HG03558 (cell line): ENCODE measurements at regions not wholly inside any gene's neighbourhood (a gene's known extent, or its start where the extent isn't known, plus 50 kb on each side); places are given as distances from the start of the nearest gene placed in this dataset.
"Not testable (repeated sequence)": the region's sequence is repeated elsewhere in the genome, so short reads cannot be mapped to it uniquely, and the experiment has no call there.

ENCODE experiments used
- ATAC-seq: cut with Tn5 transposase; IDR thresholded peaks from one replicate; pipeline ENCODE4 v1.9.1; 2021; ENCODE audit warnings: moderate number of reproducible peaks; ENCODE audit not compliant: unreplicated experiment; ENCODE audit errors: extremely low read depth

DNA sequence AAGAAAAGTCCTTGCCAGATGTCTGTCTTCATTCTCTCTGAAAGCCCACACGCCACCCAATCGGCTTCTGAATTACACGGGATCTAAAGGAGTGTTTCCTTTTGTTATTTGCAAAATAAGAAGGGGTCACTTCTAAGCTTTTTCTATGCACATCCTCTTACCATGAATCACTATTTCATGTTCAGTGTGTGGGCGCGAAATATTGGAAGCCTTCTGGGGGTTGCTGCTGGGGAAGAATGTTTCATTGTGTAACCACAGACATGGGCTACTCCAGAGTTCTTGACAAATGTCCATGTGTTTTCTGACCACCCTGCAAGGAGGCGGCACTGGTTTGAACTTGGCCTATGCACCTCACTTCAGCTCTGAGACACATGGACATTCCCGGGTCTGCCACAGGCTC, 133.6 kb upstream of the APCDD1 start:
- ATAC-seq, result no peak

- ATAC-seq, result no peak
These were observed 132.9 kb upstream of the APCDD1 start for GRCh38 chr18:10321576-10321975.

DNA sequence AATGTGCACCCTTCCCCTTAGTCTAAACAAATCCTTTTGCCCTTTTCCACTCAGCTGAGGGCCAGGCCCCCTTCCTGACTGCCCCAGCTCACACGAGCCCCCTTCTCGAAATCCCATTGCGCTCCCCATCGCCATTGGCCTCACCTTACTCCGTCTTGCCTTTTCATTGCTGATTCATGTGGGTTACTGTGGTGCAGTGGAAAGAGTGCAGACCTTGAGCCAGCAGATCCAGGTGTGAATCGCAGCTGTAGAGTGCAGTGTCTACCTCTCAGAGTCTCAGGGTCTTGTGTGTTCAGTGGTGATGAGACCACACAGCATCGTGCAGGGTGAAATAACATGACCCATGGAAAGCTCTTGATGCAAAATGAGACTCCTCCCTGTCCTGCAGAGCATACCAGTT, 132.4 kb upstream of the APCDD1 start:
- ATAC-seq, result no peak

DNA sequence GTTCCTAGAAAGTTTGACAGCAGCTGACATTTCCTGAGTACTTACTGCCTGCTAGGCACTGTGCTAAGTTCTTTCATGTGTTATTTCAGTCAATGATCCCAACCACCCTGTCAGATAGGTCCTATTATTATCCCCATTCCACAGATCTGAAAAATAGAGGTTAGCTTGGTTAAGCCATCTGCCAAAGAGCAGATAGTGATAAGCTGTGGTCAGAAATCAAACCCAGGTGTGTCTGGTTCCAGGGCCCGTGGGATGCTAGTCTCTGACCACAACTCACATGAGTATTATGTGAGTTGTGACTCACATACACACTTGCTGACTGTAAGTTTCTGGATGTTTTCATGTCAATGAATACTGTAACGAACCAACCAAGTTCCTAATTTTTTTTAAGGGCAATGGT, 132.0 kb upstream of the APCDD1 start:
- ATAC-seq, result no peak

DNA sequence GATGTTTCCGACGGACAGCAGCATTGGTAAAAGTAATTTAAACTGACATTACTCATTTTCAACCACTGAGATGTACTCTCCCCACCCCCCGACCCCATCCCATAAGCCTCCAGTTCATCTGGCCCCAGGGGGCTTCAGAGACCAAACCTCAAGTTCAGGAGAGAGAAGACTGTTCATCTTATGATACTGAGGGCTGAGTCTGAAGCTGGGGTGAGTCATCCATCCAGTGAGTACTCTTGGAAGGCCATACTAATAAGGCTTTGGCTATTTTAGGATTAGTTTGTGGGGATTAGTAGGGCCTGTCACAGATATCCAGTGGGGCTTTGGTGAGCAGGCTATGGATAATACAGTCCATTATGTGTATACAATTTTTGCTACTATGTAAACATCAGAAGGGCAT, 125.3 kb upstream of the APCDD1 start:
- no peak for ATAC-seq

DNA sequence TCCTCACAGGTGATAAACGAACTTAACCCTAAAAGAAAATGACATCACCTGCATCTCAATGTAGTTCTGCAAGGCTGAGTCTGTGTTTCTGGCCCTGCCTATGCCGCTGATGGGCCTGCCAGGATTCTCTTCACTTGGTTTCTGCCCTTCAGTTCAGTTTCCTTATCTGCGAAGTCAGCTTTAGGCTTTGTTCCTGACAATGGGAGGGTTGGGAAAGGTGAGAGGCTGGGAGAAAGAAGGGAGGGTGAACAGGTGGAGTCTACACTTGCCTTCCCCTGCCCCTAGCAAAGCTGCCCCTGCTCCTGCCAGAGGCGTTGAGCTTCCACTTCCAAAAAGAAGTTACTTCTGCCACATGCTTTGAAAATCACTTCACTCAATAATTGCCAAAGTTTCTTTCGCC, 124.0 kb upstream of the APCDD1 start:
- ATAC-seq, result no peak

- no peak for ATAC-seq
These were observed 122.0 kb upstream of the APCDD1 start for GRCh38 chr18:10332452-10332851.

GRCh38 chr18:10336749-10337350, 117.6 kb upstream of the APCDD1 start:
- no peak for ATAC-seq

GRCh38 chr18:10340821-10341220, 113.6 kb upstream of the APCDD1 start:
- ATAC-seq, result no peak

DNA sequence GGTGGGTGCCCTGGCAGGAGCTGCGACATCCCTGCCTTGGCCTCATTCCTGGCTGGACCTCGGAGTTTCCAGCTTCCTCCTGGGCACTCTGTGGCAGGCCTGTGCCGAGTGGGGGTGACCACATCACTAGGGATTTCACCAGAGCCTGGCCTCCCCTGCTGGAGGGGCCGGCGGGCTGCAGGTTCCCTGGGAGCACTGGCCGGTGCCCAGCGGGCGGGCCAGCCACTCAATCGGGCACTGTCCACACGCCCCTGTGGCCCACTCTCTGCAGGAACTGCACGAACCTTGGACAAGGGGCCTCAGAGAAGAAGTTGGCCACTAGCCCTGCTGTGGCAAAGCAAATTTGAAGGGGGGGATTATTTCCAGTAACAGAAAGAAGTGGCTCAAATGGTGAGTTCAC, 110.7 kb upstream of the APCDD1 start:
- no peak for ATAC-seq

DNA sequence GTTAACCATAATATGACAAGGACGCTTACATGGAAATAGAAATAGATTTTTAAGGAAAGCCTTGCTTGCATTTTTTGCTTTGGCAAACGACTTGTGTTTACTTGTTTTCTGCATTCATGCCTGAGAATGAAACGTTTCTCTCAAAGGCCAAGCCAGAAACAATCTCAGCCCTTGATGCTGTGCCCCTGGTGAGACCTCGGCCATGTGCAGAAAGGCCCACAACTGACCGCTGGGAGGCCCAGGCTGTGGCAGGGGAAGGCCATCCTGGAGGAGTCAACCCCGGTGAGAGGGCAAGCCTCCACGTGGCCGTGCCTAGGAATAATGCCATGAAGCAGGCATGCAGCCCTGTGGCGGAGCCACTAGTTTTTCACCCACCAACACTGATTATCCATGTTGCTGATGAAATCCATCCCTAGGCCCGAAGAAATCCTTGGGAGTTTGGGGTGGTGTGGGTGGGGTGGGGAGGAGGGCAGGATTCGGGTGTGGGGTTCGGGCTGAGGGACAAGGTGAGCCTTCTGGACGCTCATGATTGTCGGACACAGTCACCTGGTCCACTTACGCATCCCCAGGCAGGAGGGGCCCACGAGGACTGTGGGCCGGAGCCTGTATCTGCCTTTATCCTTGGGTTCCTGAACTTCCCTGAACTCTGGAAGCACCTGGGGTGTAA, 107.6 kb upstream of the APCDD1 start:
- no peak for ATAC-seq

- ATAC-seq, result no peak
These were observed 104.9 kb upstream of the APCDD1 start for GRCh38 chr18:10349561-10349960.

DNA sequence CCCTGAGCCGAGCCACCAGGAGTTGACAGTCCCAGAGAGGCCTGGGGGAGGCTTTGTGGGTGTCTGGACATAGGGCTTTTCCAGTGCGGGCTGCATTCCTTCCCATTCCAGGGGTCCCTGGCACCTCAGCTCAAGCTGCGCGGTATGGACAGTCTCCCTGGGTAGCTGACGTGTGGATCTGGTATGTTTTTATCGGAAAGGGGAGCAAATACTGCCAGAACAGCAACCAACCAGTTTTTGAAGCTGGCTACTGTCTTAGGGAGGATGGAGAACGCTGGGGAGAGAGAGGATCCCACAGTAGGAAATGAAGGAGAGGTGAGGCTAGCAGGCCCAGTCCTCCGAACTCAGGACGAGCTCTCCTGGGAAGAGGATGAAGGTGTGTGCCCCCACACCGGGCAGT, 103.8 kb upstream of the APCDD1 start:
- ATAC-seq, result no peak

DNA sequence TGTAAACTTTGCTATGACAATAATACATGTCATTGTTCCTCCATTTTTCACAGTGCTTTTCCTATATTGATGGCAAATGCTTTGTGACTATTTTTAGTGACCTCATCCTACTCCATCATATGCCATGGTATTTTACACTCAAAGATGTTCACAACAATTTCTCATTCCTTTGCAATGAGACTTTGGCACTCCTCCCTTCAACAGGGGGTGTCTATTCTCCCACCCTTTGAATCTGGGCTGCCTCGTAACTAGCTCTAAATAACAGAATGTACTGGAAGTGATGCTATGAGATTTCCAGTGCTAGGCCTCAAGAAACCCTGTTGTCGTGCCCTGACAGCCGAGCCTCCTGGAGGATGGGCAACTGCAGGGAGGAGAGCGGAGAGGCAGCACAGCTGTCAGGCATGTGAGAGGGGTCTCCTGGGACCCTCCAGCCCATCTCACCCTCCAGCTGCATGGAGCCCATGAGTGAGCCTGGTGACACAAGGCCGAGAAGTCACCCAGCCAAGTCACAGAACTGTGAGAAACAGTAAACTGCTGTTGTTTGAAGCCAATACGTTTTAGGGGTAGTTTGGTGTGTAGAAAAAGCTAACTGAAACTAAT, 103.1 kb upstream of the APCDD1 start:
- ATAC-seq, result no peak

- no peak for ATAC-seq
These were observed 102.6 kb upstream of the APCDD1 start for GRCh38 chr18:10351858-10352257.

GRCh38 chr18:10352671-10353070, 101.8 kb upstream of the APCDD1 start:
- no peak for ATAC-seq

- no peak for ATAC-seq
These were observed 100.6 kb upstream of the APCDD1 start for GRCh38 chr18:10353791-10354190.

GRCh38 chr18:10354241-10354811, 100.1 kb upstream of the APCDD1 start:
- no peak for ATAC-seq

- no peak for ATAC-seq
These were observed 99.5 kb upstream of the APCDD1 start for GRCh38 chr18:10354890-10355289.

DNA sequence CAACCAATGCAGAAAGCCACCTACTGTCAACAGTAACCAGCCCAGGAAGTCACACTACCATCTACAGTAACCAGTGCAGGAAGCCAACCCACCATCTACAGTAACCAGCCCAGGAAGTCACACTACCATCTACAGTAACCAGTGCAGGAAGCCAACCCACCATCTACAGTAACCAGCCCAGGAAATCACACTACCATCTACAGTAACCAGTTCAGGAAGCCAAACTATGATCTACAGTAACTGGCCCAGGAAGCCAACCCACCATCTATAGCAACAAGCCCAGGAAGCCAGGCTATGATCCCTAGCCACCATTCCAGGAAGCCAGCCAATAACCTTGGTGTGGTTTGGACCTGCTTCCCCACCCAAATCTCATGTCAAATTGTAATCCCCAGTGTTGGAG, 97.4 kb upstream of the APCDD1 start:
- ATAC-seq, result not testable (repeated sequence)

- no peak for ATAC-seq
These were observed 92.8 kb upstream of the APCDD1 start for GRCh38 chr18:10361660-10362059.
